GM12864 (cell line): ENCODE measurements at regions not wholly inside any gene's neighbourhood (a gene's known extent, or its start where the extent isn't known, plus 50 kb on each side); places are given as distances from the start of the nearest gene placed in this dataset.

Experiments used
- DNase-seq: peaks from one replicate; pipeline ENCODE4 v3.0.0-alpha.2; 2011; ENCODE audit warnings: low read depth
- H3K4me3 ChIP-seq: 2 replicates; pipeline ENCODE4 v1.5.1; 2011; ENCODE audit warnings: mild to moderate bottlenecking, low read depth, low read length, control low read depth
- TF ChIP-seq, protein P1 (sequence below): IDR thresholded peaks from 2 replicates; pipeline ENCODE4 v1.5.1; 2011; ENCODE audit warnings: low read depth, mild to moderate bottlenecking, moderate library complexity, low read length, control low read depth, inconsistent platforms; ENCODE audit errors: missing control alignments

DNA sequence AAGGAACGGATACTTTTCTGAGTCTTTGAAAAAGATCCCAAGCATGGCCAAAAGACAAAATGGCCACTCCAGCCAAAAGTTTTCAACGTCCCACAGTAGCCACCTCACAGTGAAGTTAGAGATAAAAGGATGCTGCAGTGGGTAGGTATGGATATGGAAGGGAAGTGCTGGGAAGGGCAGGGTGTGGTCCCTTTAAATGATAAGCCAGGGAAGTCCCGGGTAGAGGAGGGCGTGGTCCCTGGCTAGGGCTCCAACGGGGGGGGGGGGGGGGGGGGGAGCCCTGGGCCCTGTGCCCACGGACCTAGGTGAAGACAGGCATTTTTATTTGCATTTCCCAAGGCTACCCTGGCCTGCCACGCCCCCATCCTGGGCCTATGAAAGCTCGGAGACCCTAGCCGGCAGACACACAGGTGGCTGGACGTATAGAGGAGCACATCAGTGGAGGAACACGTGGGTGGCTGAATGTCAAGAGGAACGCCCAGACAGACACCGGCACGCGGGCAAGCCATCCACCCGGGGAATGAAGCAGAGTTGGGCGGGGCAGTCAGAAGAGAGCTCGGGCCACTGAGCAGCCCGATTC lies 306.7 kb downstream of the NFIB start:
- TF ChIP-seq, protein P1, sequence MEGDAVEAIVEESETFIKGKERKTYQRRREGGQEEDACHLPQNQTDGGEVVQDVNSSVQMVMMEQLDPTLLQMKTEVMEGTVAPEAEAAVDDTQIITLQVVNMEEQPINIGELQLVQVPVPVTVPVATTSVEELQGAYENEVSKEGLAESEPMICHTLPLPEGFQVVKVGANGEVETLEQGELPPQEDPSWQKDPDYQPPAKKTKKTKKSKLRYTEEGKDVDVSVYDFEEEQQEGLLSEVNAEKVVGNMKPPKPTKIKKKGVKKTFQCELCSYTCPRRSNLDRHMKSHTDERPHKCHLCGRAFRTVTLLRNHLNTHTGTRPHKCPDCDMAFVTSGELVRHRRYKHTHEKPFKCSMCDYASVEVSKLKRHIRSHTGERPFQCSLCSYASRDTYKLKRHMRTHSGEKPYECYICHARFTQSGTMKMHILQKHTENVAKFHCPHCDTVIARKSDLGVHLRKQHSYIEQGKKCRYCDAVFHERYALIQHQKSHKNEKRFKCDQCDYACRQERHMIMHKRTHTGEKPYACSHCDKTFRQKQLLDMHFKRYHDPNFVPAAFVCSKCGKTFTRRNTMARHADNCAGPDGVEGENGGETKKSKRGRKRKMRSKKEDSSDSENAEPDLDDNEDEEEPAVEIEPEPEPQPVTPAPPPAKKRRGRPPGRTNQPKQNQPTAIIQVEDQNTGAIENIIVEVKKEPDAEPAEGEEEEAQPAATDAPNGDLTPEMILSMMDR, result no peak
- H3K4me3 ChIP-seq, result no peak overlapping the region
- DNase-seq, result no peak

DNA sequence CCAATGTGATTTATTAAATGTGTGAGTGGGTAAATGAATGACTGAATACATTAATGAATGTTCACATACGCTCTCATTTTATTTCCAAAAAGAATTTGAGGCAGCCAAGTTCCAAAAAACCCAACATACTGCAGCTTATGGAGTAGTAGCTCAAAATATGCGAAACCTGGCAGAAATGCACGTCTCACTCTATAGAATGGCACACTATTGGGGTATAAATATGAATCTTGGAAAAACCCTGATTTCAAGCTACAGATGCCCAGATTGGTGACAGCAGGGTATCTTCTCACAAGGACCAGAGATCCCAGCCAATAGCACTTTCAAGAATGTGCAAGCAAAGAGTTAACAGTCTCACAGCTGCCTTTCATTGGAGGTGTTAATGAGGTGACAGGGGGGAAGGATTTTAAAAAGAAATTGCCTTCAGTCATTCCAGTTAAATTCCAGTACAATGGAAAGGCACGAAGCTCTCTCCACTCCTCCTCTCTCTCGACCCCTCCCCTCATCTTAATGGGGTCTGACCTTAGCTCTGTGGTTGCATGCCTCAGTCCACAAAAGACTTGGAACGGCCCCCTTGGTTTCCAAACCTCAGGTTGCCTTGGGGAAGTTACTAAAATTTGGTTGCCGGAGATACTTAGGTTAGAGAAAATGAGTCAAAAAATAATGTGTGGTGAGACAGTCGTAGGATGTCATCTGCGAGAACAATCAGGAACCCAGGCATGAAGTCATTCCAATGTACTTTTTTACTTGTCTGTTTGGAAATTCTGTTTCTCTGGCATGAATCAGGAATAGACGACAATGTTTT lies 307.4 kb downstream of the NFIB start:
- no peak for DNase-seq
- TF ChIP-seq, protein P1, result no peak
- no peak overlapping the region for H3K4me3 ChIP-seq

DNA sequence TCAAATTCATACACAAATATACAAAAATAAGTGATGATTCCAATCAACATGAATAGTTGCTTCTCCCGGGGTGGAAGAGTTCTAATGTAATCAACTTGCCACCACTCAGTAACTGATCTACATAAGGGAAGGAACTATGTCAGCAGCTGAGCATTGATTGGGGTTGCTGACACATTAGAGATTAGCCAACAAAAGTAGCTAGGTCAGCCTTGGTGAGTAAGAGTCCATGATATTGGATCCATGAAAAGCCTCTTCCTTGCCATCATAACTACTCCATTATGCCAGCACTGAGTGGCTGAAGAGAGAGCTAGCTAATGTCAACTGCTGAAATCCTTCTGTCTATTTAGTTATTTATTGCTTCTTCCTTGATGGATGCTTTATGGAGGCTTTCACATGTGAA lies 309.8 kb downstream of the NFIB start:
- H3K4me3 ChIP-seq, result no peak overlapping the region
- DNase-seq, result no peak
- TF ChIP-seq, protein P1, result no peak

DNA sequence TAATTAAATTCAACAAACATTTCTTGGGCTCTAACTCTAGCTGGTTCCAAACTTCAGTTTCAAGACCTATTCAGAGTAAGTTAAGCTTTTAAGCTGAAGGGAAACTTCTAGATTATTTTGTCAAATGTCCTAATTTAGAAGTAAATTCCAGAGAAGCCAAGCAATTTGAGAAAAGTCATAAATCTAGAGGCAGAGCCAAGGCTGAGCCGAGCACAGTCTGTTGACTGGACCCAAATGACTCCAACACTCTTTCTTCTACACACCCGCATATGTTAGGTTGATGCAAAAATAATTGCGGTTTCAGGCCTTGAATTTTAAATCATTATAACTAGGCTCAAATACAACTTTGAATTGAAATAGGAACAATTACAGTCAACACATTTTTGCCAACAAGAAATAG lies 319.7 kb downstream of the NFIB start:
- no peak for DNase-seq
- TF ChIP-seq, protein P1, result no peak
- H3K4me3 ChIP-seq, result no peak overlapping the region

DNA sequence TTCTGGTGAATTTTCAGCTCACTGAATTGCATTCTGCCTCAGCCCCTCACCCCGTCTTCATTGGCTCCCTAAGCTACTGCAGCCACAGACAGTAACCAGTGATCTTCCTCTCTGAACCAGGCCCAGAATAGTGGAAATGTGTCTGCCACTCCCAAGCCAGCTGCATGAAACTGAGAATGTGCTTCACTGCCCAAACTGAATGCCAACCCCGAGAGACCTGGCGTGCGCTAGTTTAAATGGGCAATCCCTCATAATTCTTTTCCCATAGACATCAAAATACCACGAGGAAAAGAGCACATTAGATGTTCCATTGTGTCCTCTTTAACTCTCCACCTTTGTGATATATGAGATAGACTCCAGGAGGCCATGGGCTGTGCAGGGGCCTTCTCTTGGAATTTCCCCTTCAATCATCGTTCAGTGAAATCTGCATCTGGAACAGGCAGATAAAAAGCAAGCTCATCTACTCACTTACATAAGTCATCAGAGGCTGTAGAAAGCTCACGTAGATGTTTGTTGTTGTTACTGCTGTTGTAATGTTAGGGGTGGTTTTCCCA lies 320.2 kb downstream of the NFIB start:
- TF ChIP-seq, protein P1, result no peak
- DNase-seq, result no peak
- H3K4me3 ChIP-seq, result no peak overlapping the region

DNA sequence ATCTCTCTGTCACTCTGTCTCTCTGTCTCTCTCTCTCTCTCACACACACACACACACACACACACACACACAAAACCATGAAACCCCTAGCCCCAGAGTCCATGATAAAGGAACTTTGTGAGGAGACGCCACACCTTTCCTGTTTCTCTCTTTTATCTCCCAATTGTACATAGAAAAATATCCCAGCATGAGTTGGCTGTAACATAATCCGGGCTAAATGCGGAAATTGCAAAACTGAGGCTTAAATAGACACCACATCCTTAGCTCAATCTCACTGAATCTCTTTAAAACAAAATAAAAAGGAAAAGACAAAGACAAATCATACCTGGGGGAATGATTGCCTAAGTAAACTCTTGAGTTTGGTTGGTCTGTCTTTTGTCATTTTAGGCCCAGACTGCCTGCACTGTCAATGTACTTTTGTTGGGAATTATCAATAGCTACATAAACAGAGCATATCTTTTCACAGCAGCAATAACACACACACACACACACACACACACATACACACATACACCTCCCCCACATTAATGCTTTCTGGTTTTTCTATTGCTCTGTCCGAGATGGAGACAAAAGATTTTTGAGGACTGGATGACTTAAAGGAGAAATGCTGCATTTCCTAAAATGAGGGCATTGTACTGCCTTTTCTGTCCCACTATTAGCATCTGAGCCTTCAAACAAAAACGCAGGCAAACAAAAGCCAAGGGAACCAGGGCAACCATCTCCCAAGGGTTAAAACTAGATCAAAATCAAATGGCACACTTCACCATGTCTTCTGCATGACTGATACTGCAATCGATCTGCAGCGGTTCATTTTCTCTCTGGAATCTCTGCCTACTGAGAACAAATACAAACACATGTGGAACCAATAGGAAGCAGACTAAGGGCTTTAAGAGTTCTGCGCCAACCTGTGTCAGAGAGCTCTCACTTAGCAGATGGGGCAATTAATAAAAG lies 321.5 kb downstream of the NFIB start:
- H3K4me3 ChIP-seq, result no peak overlapping the region
- TF ChIP-seq, protein P1, result no peak
- DNase-seq, result no peak
